SK-N-SH (cell line): ENCODE measurements at regions not wholly inside any gene's neighbourhood (a gene's known extent, or its start where the extent isn't known, plus 50 kb on each side); places are given as distances from the start of the nearest gene placed in this dataset.

ENCODE experiments used
- CTCF ChIA-PET: fragments of 300-600, 350-600 bp; formaldehyde crosslinking; extraction: SDS; loops from one replicate; lab custom pipeline; 2021; lab: Yijun Ruan, JAX
- POLR2A ChIA-PET: fragments of 350-600 bp; sonication (Branson Sonifier 250); formaldehyde crosslinking; extraction: SDS; loops from one replicate; lab custom pipeline; 2020; ENCODE audit warnings: antibody characterized with exemption, inconsistent platforms; lab: Yijun Ruan, JAX
- DNase-seq: peaks from one replicate; pipeline ENCODE4 v3.0.0; 2012
- H2AFZ ChIP-seq: fragments of 200-600 bp; sonication (generic); 2 replicates; pipeline ENCODE4 v1.8.1; 2016; ENCODE audit warnings: antibody characterized with exemption, mild to moderate bottlenecking, low read depth
- H3F3A ChIP-seq: fragments of 200-600 bp; sonication (generic); replicated peaks from 2 replicates; pipeline ENCODE3; 2016; ENCODE audit warnings: antibody characterized with exemption, mild to moderate bottlenecking; ENCODE audit not compliant: insufficient read depth
- H3K27ac ChIP-seq, 2 experiments: fragments of 200-500 bp in 1 of 2; fragments of 200-600 bp in 1 of 2; sonication (Bioruptor generic) in 1 of 2; sonication (generic), shearing (Covaris generic) in 1 of 2; 2 replicates each; pipeline versions ENCODE4 v1.5.1 to v1.6.1; 2014 to 2016; ENCODE audit warnings: low read depth in 2 of 2, inconsistent platforms in 1 of 2, low read length in 1 of 2, mild to moderate bottlenecking in 1 of 2, mixed read lengths in 1 of 2
- H3K27me3 ChIP-seq: fragments of 200-600 bp; sonication (generic), shearing (Covaris generic); 2 replicates; pipeline ENCODE4 v1.6.1; 2016; ENCODE audit warnings: mixed run types; ENCODE audit not compliant: insufficient read depth
- H3K36me3 ChIP-seq, 2 experiments: fragments of 200-500 bp in 1 of 2; fragments of 200-600 bp in 1 of 2; sonication (Bioruptor generic) in 1 of 2; sonication (generic) in 1 of 2; replicated peaks in 1 of 2; 2 replicates each; pipeline versions ENCODE3 to v1.5.1; 2014 to 2016; ENCODE audit warnings: low read length in 1 of 2, mild to moderate bottlenecking in 1 of 2; ENCODE audit not compliant: insufficient read depth in 2 of 2, control insufficient read depth in 1 of 2
- H3K4me1 ChIP-seq, 2 experiments: fragments of 200-500 bp in 1 of 2; fragments of 200-600 bp in 1 of 2; sonication (Bioruptor generic) in 1 of 2; sonication (generic), shearing (Covaris generic) in 1 of 2; 2 replicates each; pipeline versions ENCODE4 v1.5.1 to v1.6.1; 2014 to 2016; ENCODE audit warnings: low read depth in 1 of 2, low read length in 1 of 2, mixed run types in 1 of 2; ENCODE audit not compliant: insufficient read depth in 2 of 2, control insufficient read depth in 1 of 2
- H3K4me2 ChIP-seq: fragments of 200-600 bp; sonication (generic), shearing (Covaris generic); 2 replicates; pipeline ENCODE4 v1.6.1; 2017; ENCODE audit warnings: mixed run types
- H3K4me3 ChIP-seq, 2 experiments: fragments of 200-500 bp in 1 of 2; fragments of 200-600 bp in 1 of 2; sonication (Bioruptor generic) in 1 of 2; sonication (generic), shearing (Covaris generic) in 1 of 2; 2 replicates each; pipeline versions ENCODE4 v1.5.1 to v1.8.1; 2014 to 2016; ENCODE audit warnings: low read depth in 2 of 2, inconsistent platforms in 1 of 2, low read length in 1 of 2, mild to moderate bottlenecking in 1 of 2, mixed read lengths in 1 of 2, moderate library complexity in 1 of 2
- H3K79me2 ChIP-seq: fragments of 200-600 bp; sonication (generic); 2 replicates; pipeline ENCODE4 v1.8.1; 2017; ENCODE audit warnings: mild to moderate bottlenecking; ENCODE audit not compliant: insufficient read depth
- H3K9ac ChIP-seq: fragments of 200-600 bp; sonication (generic); 2 replicates; pipeline ENCODE4 v1.6.1; 2017; ENCODE audit warnings: mixed run types
- H3K9me2 ChIP-seq: fragments of 200-600 bp; sonication (generic); 2 replicates; pipeline ENCODE4 v1.6.1; 2017; ENCODE audit warnings: mixed run types
- H3K9me3 ChIP-seq: fragments of 200-600 bp; sonication (generic); 2 replicates; pipeline ENCODE4 v1.6.1; 2017; ENCODE audit warnings: mixed run types, mild to moderate bottlenecking, moderate library complexity
- H4K20me1 ChIP-seq: fragments of 200-600 bp; sonication (generic); 2 replicates; pipeline ENCODE4 v1.6.1; 2017; ENCODE audit warnings: mild to moderate bottlenecking, mixed run types; ENCODE audit not compliant: insufficient read depth
- FOSL2 ChIP-seq: IDR thresholded peaks from 2 replicates; pipeline ENCODE4 v1.4.0; 2012; ENCODE audit warnings: low read depth, mild to moderate bottlenecking, moderate library complexity, borderline replicate concordance
- JUND ChIP-seq: IDR thresholded peaks from 2 replicates; pipeline ENCODE4 v1.4.0; 2012
- MEF2A ChIP-seq: IDR thresholded peaks from 2 replicates; pipeline ENCODE4 v1.4.0; 2012; ENCODE audit warnings: low read depth, borderline replicate concordance
- NFIC ChIP-seq: IDR thresholded peaks from 2 replicates; pipeline ENCODE4 v1.4.0; 2012; ENCODE audit warnings: borderline replicate concordance
- POLR2AphosphoS5 ChIP-seq: IDR thresholded peaks from 2 replicates; pipeline ENCODE4 v1.6.1; 2012; ENCODE audit warnings: low read depth, low read length
- SMC3 ChIP-seq: IDR thresholded peaks from 2 replicates; pipeline ENCODE4 v1.6.1; 2012; ENCODE audit warnings: low read depth, low read length, improper control_type of control experiment
- TAF1 ChIP-seq: IDR thresholded peaks from 2 replicates; pipeline ENCODE4 v1.6.1; 2012; ENCODE audit warnings: low read depth, mild to moderate bottlenecking, low read length, moderate library complexity, borderline replicate concordance
- TCF12 ChIP-seq: IDR thresholded peaks from 2 replicates; pipeline ENCODE4 v1.4.0; 2012
- WGBS: methylation state at CpG from one replicate; pipeline ENCODE4 v1.1.6; 2017; ENCODE audit warnings: low lambda C conversion rate; 5-methylcytosine and 5-hydroxymethylcytosine counted together
- TF ChIP-seq, protein P1 (sequence below): IDR thresholded peaks from 2 replicates; pipeline ENCODE4 v1.6.1; 2012; ENCODE audit warnings: mild to moderate bottlenecking, low read depth, low read length, moderate library complexity
- TF ChIP-seq, protein P2 (sequence below): fragments of 150-350 bp; IDR thresholded peaks from 2 replicates; pipeline ENCODE4 v1.6.1; 2016; ENCODE audit warnings: mild to moderate bottlenecking, low read depth, low read length
- TF ChIP-seq, protein P3 (sequence below): IDR thresholded peaks from 2 replicates; pipeline ENCODE4; 2012
- TF ChIP-seq, protein P4 (sequence below): IDR thresholded peaks from 2 replicates; pipeline ENCODE4 v1.4.0; 2012; ENCODE audit warnings: low read depth

DNA sequence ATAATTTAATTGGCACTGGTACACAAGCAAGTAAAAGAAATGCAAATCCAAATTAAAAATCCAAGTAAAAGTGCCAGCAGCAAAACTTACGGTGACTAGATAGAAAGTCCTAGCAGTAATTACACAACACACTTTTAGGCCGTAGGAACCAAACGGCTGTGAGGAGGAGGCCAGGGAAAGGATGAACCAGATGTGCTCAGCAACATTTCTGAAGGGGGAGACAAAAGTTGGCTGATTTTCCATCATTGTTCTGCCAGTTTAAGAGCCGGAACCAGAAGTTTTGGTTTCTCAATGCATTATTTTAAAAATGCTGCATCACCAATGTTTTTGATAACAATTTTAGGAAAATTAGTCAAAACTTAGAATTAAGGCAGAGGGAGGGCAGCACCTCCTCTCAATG lies 68.7 kb upstream of the ENPP6 start:
- Histone ChIP-seq H3K79me2 (no peaks in the 10 kb centered on the region), H3K9me2 (no peaks in the 10 kb centered on the region), H3K36me3 (no peaks in the 10 kb centered on the region), H2AFZ (no peak overlapping the region), H3K27ac (no peak overlapping the region), H3K4me1 (no peaks in the 10 kb centered on the region), H4K20me1 (no peaks in the 10 kb centered on the region), H3K4me3 (no peak overlapping the region), H3F3A (no peaks in the 10 kb centered on the region), H3K27me3 (no peaks in the 10 kb centered on the region), H3K9me3 (no peaks in the 10 kb centered on the region), H3K9ac (no peak overlapping the region), H3K4me2 (no peak overlapping the region)
- DNase-seq = no peak
- TF ChIP-seq, protein P1, sequence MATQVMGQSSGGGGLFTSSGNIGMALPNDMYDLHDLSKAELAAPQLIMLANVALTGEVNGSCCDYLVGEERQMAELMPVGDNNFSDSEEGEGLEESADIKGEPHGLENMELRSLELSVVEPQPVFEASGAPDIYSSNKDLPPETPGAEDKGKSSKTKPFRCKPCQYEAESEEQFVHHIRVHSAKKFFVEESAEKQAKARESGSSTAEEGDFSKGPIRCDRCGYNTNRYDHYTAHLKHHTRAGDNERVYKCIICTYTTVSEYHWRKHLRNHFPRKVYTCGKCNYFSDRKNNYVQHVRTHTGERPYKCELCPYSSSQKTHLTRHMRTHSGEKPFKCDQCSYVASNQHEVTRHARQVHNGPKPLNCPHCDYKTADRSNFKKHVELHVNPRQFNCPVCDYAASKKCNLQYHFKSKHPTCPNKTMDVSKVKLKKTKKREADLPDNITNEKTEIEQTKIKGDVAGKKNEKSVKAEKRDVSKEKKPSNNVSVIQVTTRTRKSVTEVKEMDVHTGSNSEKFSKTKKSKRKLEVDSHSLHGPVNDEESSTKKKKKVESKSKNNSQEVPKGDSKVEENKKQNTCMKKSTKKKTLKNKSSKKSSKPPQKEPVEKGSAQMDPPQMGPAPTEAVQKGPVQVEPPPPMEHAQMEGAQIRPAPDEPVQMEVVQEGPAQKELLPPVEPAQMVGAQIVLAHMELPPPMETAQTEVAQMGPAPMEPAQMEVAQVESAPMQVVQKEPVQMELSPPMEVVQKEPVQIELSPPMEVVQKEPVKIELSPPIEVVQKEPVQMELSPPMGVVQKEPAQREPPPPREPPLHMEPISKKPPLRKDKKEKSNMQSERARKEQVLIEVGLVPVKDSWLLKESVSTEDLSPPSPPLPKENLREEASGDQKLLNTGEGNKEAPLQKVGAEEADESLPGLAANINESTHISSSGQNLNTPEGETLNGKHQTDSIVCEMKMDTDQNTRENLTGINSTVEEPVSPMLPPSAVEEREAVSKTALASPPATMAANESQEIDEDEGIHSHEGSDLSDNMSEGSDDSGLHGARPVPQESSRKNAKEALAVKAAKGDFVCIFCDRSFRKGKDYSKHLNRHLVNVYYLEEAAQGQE = no peak
- TF ChIP-seq, protein P2, sequence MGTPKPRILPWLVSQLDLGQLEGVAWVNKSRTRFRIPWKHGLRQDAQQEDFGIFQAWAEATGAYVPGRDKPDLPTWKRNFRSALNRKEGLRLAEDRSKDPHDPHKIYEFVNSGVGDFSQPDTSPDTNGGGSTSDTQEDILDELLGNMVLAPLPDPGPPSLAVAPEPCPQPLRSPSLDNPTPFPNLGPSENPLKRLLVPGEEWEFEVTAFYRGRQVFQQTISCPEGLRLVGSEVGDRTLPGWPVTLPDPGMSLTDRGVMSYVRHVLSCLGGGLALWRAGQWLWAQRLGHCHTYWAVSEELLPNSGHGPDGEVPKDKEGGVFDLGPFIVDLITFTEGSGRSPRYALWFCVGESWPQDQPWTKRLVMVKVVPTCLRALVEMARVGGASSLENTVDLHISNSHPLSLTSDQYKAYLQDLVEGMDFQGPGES = no peak
- TF ChIP-seq, protein P3, sequence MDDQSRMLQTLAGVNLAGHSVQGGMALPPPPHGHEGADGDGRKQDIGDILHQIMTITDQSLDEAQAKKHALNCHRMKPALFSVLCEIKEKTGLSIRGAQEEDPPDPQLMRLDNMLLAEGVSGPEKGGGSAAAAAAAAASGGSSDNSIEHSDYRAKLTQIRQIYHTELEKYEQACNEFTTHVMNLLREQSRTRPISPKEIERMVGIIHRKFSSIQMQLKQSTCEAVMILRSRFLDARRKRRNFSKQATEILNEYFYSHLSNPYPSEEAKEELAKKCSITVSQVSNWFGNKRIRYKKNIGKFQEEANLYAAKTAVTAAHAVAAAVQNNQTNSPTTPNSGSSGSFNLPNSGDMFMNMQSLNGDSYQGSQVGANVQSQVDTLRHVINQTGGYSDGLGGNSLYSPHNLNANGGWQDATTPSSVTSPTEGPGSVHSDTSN = no peak
- no peak for TF ChIP-seq MEF2A
- TF ChIP-seq, protein P4, sequence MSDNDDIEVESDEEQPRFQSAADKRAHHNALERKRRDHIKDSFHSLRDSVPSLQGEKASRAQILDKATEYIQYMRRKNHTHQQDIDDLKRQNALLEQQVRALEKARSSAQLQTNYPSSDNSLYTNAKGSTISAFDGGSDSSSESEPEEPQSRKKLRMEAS = no peak
- TF ChIP-seq FOSL2 = no peak
- TF ChIP-seq NFIC = no peak
- no peak for TF ChIP-seq SMC3
- no peak for TF ChIP-seq JUND
- TF ChIP-seq POLR2AphosphoS5 = no peak
- no peak for TF ChIP-seq TAF1
- 91% methylated on average over 4 of the region's 4 CpGs for WGBS
- ChIA-PET POLR2A (no interaction called here), CTCF (no interaction called here)

DNA sequence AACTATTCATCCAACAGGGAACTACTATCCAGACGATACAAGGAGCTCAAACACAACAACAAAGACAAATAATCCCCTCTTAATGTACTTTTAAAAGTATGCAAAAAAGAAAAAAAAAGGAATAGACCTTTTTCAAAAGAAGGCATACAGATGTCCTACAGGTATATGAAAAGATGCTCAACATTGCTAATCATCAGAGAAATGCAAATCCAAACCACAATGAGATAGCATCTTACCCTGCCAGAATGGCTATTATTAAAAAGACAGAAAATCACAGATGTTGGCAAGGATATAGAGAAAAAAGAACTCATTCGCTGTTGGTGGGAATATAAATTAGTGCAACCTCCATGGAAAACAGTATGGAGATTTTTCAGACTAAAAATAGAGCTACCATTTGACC lies 67.1 kb upstream of the ENPP6 start:
- no peak overlapping the region for H3K4me3 ChIP-seq
- DNase-seq = no peak
- 84% methylated on average over 2 of the region's 2 CpGs for WGBS
- H3K9me3 ChIP-seq = no peaks in the 10 kb centered on the region
- no peak overlapping the region for H2AFZ ChIP-seq
- H3K9ac ChIP-seq = no peak overlapping the region
- H3F3A ChIP-seq = no peaks in the 10 kb centered on the region
- TF ChIP-seq TAF1 (no peak), TCF12 (peak; percentile 22; the same call in 1 of the 2 replicates), NFIC (no peak), MEF2A (no peak)
- H3K27ac ChIP-seq = no peak overlapping the region
- H3K79me2 ChIP-seq = no peaks in the 10 kb centered on the region
- no peaks in the 10 kb centered on the region for H3K36me3 ChIP-seq
- no peak overlapping the region for H3K4me2 ChIP-seq
- no peaks in the 10 kb centered on the region for H3K9me2 ChIP-seq
- no peaks in the 10 kb centered on the region for H4K20me1 ChIP-seq
- H3K4me1 ChIP-seq = no peaks in the 10 kb centered on the region
- CTCF ChIA-PET = interaction anchor here (1.3 to 1.7 kb wide), 3 partner anchors 9 to 21 kb away, joined by 3 to 9 read pairs (median 3); no protein-coding TSS in a partner anchor
- H3K27me3 ChIP-seq = no peaks in the 10 kb centered on the region
- POLR2A ChIA-PET = no interaction called here
